ENCODE measurements at regions not wholly inside any gene's neighbourhood (a gene's known extent, or its start where the extent isn't known, plus 50 kb on each side); places are given as distances from the start of the nearest gene placed in this dataset.

- no peak overlapping the region for H3K9ac ChIP-seq (replicated peaks; ENCODE audit: extremely low read depth, insufficient read depth, low read length)
Observed at GRCh38 chrX:130468395-130468923, 66.7 kb downstream of the RBMX2 start.

More at GRCh38 chrX:130468395-130468923, 66.7 kb downstream of the RBMX2 start:
- POLR2A ChIA-PET, result no interaction called here
- intact Hi-C loops (cut with micrococcal nuclease), result no loop called here
- CTCF ChIA-PET, result no interaction called here
- no TSS peak for BruUV-seq (replicated peaks)
- FAIRE-seq, result no peak
- H3K9me3 ChIP-seq (replicated peaks; ENCODE audit: control insufficient read depth, insufficient read depth, low read length), result no peaks in the 10 kb centered on the region
- no peaks in the 10 kb centered on the region for H3K4me1 ChIP-seq (ENCODE audit: control insufficient read depth, extremely low read depth, insufficient read depth, low read length)
- H3K79me2 ChIP-seq (ENCODE audit: control insufficient read depth, insufficient read depth, low read length), result no peaks in the 10 kb centered on the region
- no peaks in the 10 kb centered on the region for H3K27me3 ChIP-seq (ENCODE audit: control insufficient read depth in 2 of 2, insufficient read depth in 2 of 2, low read length in 2 of 2)
- H3K27ac ChIP-seq (ENCODE audit: insufficient read depth, low read depth, low read length), result no peak overlapping the region
- dilution Hi-C loops (cut with MboI; ENCODE audit: extremely low pct_ligation_motif_present, low sequenced_read_pairs), result no loop called here
- TF ChIP-seq EZH2 (IDR thresholded peaks at IDR 0.05; ENCODE audit: borderline replicate concordance, low read depth, low read length, severe bottlenecking) (no peak), POLR2A (IDR thresholded peaks at IDR 0.05; ENCODE audit: low read depth, low read length) (no peak), MAX (IDR thresholded peaks at IDR 0.05; ENCODE audit: insufficient read depth, insufficient read length) (no peak), POLR2AphosphoS5 (IDR thresholded peaks at IDR 0.05; ENCODE audit: insufficient read depth, low read depth, low read length) (no peak), CTCF (IDR thresholded peaks at IDR 0.05; ENCODE audit: extremely low read depth in 1 of 2, insufficient read depth in 1 of 2, low read depth in 1 of 2, low read length in 2 of 2) (no peak), MYC (IDR thresholded peaks at IDR 0.05; ENCODE audit: low read depth, low read length) (no peak), FOS (IDR thresholded peaks at IDR 0.05; ENCODE audit: borderline replicate concordance, insufficient read depth, low read length) (no peak), GATA2 (IDR thresholded peaks at IDR 0.05; ENCODE audit: insufficient read depth, insufficient read length, low read depth, low read length) (no peak), JUN (IDR thresholded peaks at IDR 0.05; ENCODE audit: borderline replicate concordance, insufficient read depth, insufficient read length, low read depth) (no peak)
- DNase-seq (ENCODE audit: low read depth, low spot score), result no peak
- H3K4me2 ChIP-seq (ENCODE audit: insufficient read depth, low read length), result no peak overlapping the region
- H2AFZ ChIP-seq (ENCODE audit: low read depth, low read length), result no peak overlapping the region
- H3K9me1 ChIP-seq (replicated peaks; ENCODE audit: control insufficient read depth, extremely low read depth, insufficient read depth, low read length), result no peaks in the 10 kb centered on the region
- no peak overlapping the region for H3K4me3 ChIP-seq (replicated peaks in 1 of 3; ENCODE audit: insufficient read depth in 1 of 3, low read depth in 1 of 3, low read length in 3 of 3)
- H3K36me3 ChIP-seq (ENCODE audit: control insufficient read depth in 2 of 2, extremely low read depth in 1 of 2, insufficient read depth in 2 of 2, low read length in 2 of 2), result no peaks in the 10 kb centered on the region
- H4K20me1 ChIP-seq (replicated peaks; ENCODE audit: control insufficient read depth, extremely low read depth, insufficient read depth, low read length), result no peaks in the 10 kb centered on the region
